GM04504 (cell line): ENCODE measurements at regions not wholly inside any gene's neighbourhood (a gene's known extent, or its start where the extent isn't known, plus 50 kb on each side); places are given as distances from the start of the nearest gene placed in this dataset.

Experiments used
- DNase-seq: peaks from one replicate; pipeline ENCODE4 v3.0.0-alpha.2; 2012; ENCODE audit warnings: low read depth

GRCh38 chr14:25756876-25757275 is 706.9 kb upstream of the STXBP6 start:
- DNase-seq, result no peak

DNA sequence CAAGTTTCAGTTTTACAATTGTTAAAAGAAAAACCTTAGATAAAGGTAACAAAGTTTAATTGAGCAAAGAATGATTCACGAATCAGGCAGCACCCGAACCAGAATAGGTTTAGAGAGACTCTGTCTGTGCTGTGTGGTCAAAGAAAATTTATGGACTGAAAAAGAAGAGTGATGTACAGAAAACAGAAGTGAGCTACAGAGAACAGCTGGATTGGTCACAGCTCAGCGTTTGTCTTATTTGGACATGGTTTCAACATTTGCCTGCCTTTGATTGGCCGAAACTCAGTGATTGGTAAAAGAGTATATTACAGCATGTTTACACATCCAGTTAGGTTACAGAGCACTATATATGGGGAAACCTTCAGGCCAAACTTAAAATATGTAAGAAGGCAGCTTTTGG is 703.2 kb upstream of the STXBP6 start:
- no peak for DNase-seq

DNA sequence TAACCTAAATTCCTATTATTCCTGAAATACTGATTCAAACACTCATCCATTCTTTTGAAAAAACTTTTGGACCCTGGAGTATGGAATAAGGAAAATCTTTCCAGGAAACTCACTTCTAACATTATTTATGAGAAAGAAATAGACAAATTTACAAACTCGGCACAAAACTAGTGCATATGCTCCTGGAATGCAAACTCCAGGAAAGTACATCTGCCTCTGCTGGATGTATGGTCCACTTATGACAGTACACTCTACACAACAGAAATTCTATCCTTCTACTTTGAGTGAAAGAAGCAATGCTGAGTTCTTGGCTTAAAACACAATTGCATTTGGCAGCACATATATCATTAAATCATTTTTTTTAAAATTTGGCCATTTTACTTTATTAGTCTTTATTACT is 700.5 kb upstream of the STXBP6 start:
- no peak for DNase-seq
